ENCODE measurements at regions not wholly inside any gene's neighbourhood (a gene's known extent, or its start where the extent isn't known, plus 50 kb on each side); places are given as distances from the start of the nearest gene placed in this dataset.

- TF ChIP-seq CTCF (conservative IDR thresholded peaks at IDR 0.05; ENCODE audit: low read length) (no peak), EZH2phosphoT487 (IDR thresholded peaks at IDR 0.05; ENCODE audit: borderline replicate concordance, low read depth, low read length) (no peak)
These were observed 212.7 kb upstream of the IGFBP3 start for GRCh38 chr7:46133751-46134150.
